GM12864 (cell line): ENCODE measurements at regions not wholly inside any gene's neighbourhood (a gene's known extent, or its start where the extent isn't known, plus 50 kb on each side); places are given as distances from the start of the nearest gene placed in this dataset.

Experiments
- DNase-seq: peaks from one replicate; pipeline ENCODE4 v3.0.0-alpha.2; 2011; ENCODE audit warnings: low read depth
- H3K4me3 ChIP-seq: 2 replicates; pipeline ENCODE4 v1.5.1; 2011; ENCODE audit warnings: mild to moderate bottlenecking, low read depth, low read length, control low read depth
- CTCF ChIP-seq: IDR thresholded peaks from 2 replicates; pipeline ENCODE4 v1.5.1; 2011; ENCODE audit warnings: low read depth, mild to moderate bottlenecking, moderate library complexity, low read length, control low read depth, inconsistent platforms; ENCODE audit errors: missing control alignments

GRCh38 chr6:28589957-28590349 is 64.3 kb downstream of the GPX5 start:
- H3K4me3 ChIP-seq, result no peak overlapping the region
- no peak for TF ChIP-seq CTCF
- no peak for DNase-seq

GRCh38 chr6:28597217-28597835 is 71.6 kb downstream of the GPX5 start:
- DNase-seq, result no peak
- no peak for TF ChIP-seq CTCF
- peak overlapping the region; percentile 2; the same call in 1 of the 2 replicates for H3K4me3 ChIP-seq

- TF ChIP-seq CTCF, result no peak
- H3K4me3 ChIP-seq, result no peak overlapping the region; the same call in 1 of the 2 replicates
- DNase-seq, result no peak
These were observed 72.4 kb downstream of the GPX5 start for GRCh38 chr6:28597924-28598722.

- no peak for DNase-seq
- H3K4me3 ChIP-seq, result no peak overlapping the region
- TF ChIP-seq CTCF, result no peak
These were observed 73.3 kb downstream of the GPX5 start for GRCh38 chr6:28598757-28599686.

- no peak for TF ChIP-seq CTCF
- H3K4me3 ChIP-seq, result no peak overlapping the region
- DNase-seq, result no peak
These were observed 74.6 kb downstream of the GPX5 start for GRCh38 chr6:28600245-28600644.

GRCh38 chr6:28603891-28604290 is 78.2 kb downstream of the GPX5 start:
- no peak for TF ChIP-seq CTCF
- DNase-seq, result no peak
- H3K4me3 ChIP-seq, result no peak overlapping the region
